ENCODE measurements at regions not wholly inside any gene's neighbourhood (a gene's known extent, or its start where the extent isn't known, plus 50 kb on each side); places are given as distances from the start of the nearest gene placed in this dataset.

DNA sequence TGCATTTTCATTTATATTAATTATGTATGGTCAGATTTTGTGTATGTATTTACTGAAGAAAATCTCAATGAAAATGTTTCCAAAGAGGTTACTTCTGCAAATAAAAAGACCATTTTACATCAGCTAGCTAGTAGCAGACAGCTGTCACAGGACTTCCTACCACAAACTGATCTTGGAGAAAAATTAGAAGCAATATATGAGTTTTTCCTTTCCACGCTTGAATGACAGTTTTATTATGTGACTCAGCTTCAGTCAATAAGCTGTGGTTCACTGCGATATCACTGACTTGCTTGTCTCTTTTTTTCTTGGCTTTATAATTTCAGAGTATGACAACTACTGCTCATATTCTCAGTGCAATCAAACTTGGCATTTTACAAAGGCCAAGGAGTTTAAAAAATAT, 787.4 kb upstream of the GALNTL6 start (continued):
- TF ChIP-seq ZBTB21 (CRISPR knock-in tag; IDR thresholded peaks at IDR 0.05; ENCODE audit: borderline replicate concordance) (no peak), ETV6 (CRISPR knock-in tag; IDR thresholded peaks at IDR 0.05) (no peak), ZNF219 (CRISPR knock-in tag; IDR thresholded peaks at IDR 0.05; ENCODE audit: borderline replicate concordance) (no peak), TEAD1 (CRISPR knock-in tag; IDR thresholded peaks at IDR 0.05) (no peak), ELF4 (CRISPR knock-in tag; IDR thresholded peaks at IDR 0.05; ENCODE audit: low read depth) (no peak), FOXP1 (CRISPR knock-in tag; IDR thresholded peaks at IDR 0.05; ENCODE audit: borderline replicate concordance) (no peak)
- TF ChIP-seq, protein P1, sequence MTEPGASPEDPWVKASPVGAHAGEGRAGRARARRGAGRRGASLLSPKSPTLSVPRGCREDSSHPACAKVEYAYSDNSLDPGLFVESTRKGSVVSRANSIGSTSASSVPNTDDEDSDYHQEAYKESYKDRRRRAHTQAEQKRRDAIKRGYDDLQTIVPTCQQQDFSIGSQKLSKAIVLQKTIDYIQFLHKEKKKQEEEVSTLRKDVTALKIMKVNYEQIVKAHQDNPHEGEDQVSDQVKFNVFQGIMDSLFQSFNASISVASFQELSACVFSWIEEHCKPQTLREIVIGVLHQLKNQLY (CRISPR knock-in tag; IDR thresholded peaks at IDR 0.05): no peak
- TF ChIP-seq, protein P2, sequence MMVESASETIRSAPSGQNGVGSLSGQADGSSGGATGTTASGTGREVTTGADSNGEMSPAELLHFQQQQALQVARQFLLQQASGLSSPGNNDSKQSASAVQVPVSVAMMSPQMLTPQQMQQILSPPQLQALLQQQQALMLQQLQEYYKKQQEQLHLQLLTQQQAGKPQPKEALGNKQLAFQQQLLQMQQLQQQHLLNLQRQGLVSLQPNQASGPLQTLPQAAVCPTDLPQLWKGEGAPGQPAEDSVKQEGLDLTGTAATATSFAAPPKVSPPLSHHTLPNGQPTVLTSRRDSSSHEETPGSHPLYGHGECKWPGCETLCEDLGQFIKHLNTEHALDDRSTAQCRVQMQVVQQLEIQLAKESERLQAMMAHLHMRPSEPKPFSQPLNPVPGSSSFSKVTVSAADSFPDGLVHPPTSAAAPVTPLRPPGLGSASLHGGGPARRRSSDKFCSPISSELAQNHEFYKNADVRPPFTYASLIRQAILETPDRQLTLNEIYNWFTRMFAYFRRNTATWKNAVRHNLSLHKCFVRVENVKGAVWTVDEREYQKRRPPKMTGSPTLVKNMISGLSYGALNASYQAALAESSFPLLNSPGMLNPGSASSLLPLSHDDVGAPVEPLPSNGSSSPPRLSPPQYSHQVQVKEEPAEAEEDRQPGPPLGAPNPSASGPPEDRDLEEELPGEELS (CRISPR knock-in tag; IDR thresholded peaks at IDR 0.05): no peak
- TF ChIP-seq, protein P3, sequence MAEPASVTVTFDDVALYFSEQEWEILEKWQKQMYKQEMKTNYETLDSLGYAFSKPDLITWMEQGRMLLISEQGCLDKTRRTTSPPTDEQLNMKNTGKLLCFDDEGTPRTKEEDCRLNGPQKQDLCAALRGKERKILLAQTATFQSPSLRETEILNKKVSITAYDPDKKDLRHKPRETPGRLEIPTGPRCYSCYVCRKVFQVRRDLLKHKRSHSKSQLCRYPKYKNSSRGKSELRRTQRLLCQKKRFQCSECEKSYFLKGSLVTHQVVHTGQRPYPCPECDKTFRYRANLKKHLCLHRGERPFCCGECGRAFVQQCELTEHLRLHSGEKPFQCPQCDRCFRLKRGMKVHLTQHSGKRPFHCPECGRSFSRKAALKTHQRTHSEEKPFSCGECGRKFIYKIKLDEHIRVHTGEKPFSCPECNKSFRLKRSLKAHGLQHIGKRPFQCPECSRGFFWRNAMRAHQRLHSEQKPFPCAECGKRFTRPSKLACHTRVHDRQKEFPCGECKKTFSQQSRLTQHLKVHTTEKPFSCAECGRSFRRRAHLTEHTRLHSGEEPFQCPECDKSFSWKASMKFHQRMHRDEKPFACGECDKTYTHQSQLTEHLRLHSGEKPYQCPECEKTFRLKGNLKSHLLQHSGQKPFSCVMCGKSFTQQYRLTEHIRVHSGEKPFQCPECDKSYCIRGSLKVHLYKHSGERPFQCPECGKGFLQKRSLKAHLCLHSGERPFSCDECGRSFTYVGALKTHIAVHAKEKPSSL (CRISPR knock-in tag; conservative IDR thresholded peaks at IDR 0.05): no peak

DNA sequence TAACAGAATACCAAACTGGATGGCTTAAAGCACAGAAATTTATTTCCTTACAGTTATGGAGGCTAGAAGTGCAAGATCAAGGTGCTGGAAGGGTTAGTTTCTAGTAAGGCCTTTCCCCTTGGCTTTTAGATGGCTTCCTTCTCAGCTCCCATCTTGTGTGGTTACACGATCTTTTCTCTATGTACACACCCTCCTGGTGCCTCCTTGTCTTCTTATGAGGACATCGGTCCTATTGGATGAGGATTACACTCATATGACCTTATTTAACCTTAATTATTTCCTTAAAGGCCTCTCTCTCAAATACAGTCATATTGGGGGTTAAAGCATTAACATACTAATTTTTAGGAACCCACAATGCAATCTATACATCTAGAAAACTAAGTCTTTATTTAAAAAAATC, 787.9 kb upstream of the GALNTL6 start:
- no peak for ATAC-seq
- CTCF ChIA-PET: interaction anchor here (1.3 to 2.1 kb wide), 2 partner anchors 9 to 34 kb away, joined by 4 to 6 read pairs; no protein-coding TSS in a partner anchor
- Mint-ChIP-seq H3K9me3 (peaks cover 15% of the 10 kb centered on the region), H3K27ac (0 out of 2 replicates have a peak overlapping the region, but pooled peaks have one; percentile 41), H3K4me3 (no peak overlapping the region), H3K36me3 (peaks cover 15% of the 10 kb centered on the region), H3K27me3 (ENCODE audit: low read depth) (no peaks in the 10 kb centered on the region), H3K4me1 (peaks cover 57% of the 10 kb centered on the region)
- POLR2A ChIA-PET: no interaction called here
- no peak for DNase-seq (ENCODE audit: low spot score)
- no peak for TF ChIP-seq FOXK1 (CRISPR knock-in tag; IDR thresholded peaks at IDR 0.05)
- TF ChIP-seq, protein P4, sequence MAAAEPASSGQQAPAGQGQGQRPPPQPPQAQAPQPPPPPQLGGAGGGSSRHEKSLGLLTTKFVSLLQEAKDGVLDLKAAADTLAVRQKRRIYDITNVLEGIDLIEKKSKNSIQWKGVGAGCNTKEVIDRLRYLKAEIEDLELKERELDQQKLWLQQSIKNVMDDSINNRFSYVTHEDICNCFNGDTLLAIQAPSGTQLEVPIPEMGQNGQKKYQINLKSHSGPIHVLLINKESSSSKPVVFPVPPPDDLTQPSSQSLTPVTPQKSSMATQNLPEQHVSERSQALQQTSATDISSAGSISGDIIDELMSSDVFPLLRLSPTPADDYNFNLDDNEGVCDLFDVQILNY (CRISPR knock-in tag; IDR thresholded peaks at IDR 0.05): no peak
- TF ChIP-seq, protein P5, sequence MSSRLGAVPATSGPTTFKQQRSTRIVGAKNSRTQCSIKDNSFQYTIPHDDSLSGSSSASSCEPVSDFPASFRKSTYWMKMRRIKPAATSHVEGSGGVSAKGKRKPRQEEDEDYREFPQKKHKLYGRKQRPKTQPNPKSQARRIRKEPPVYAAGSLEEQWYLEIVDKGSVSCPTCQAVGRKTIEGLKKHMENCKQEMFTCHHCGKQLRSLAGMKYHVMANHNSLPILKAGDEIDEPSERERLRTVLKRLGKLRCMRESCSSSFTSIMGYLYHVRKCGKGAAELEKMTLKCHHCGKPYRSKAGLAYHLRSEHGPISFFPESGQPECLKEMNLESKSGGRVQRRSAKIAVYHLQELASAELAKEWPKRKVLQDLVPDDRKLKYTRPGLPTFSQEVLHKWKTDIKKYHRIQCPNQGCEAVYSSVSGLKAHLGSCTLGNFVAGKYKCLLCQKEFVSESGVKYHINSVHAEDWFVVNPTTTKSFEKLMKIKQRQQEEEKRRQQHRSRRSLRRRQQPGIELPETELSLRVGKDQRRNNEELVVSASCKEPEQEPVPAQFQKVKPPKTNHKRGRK (CRISPR knock-in tag; IDR thresholded peaks at IDR 0.05; ENCODE audit: borderline replicate concordance): no peak
- TF ChIP-seq, protein P6, sequence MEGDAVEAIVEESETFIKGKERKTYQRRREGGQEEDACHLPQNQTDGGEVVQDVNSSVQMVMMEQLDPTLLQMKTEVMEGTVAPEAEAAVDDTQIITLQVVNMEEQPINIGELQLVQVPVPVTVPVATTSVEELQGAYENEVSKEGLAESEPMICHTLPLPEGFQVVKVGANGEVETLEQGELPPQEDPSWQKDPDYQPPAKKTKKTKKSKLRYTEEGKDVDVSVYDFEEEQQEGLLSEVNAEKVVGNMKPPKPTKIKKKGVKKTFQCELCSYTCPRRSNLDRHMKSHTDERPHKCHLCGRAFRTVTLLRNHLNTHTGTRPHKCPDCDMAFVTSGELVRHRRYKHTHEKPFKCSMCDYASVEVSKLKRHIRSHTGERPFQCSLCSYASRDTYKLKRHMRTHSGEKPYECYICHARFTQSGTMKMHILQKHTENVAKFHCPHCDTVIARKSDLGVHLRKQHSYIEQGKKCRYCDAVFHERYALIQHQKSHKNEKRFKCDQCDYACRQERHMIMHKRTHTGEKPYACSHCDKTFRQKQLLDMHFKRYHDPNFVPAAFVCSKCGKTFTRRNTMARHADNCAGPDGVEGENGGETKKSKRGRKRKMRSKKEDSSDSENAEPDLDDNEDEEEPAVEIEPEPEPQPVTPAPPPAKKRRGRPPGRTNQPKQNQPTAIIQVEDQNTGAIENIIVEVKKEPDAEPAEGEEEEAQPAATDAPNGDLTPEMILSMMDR (IDR thresholded peaks at IDR 0.05): no peak
- TF ChIP-seq, protein P7, sequence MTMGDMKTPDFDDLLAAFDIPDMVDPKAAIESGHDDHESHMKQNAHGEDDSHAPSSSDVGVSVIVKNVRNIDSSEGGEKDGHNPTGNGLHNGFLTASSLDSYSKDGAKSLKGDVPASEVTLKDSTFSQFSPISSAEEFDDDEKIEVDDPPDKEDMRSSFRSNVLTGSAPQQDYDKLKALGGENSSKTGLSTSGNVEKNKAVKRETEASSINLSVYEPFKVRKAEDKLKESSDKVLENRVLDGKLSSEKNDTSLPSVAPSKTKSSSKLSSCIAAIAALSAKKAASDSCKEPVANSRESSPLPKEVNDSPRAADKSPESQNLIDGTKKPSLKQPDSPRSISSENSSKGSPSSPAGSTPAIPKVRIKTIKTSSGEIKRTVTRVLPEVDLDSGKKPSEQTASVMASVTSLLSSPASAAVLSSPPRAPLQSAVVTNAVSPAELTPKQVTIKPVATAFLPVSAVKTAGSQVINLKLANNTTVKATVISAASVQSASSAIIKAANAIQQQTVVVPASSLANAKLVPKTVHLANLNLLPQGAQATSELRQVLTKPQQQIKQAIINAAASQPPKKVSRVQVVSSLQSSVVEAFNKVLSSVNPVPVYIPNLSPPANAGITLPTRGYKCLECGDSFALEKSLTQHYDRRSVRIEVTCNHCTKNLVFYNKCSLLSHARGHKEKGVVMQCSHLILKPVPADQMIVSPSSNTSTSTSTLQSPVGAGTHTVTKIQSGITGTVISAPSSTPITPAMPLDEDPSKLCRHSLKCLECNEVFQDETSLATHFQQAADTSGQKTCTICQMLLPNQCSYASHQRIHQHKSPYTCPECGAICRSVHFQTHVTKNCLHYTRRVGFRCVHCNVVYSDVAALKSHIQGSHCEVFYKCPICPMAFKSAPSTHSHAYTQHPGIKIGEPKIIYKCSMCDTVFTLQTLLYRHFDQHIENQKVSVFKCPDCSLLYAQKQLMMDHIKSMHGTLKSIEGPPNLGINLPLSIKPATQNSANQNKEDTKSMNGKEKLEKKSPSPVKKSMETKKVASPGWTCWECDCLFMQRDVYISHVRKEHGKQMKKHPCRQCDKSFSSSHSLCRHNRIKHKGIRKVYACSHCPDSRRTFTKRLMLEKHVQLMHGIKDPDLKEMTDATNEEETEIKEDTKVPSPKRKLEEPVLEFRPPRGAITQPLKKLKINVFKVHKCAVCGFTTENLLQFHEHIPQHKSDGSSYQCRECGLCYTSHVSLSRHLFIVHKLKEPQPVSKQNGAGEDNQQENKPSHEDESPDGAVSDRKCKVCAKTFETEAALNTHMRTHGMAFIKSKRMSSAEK (CRISPR knock-in tag; IDR thresholded peaks at IDR 0.05; ENCODE audit: borderline replicate concordance): no peak
- no peak for TF ChIP-seq FOXJ3 (CRISPR knock-in tag; IDR thresholded peaks at IDR 0.05; ENCODE audit: borderline replicate concordance)
- no peak for TF ChIP-seq SMAD4 (CRISPR knock-in tag; IDR thresholded peaks at IDR 0.05)
- TF ChIP-seq ZNF396 (CRISPR knock-in tag; IDR thresholded peaks at IDR 0.05; ENCODE audit: borderline replicate concordance): no peak
- TF ChIP-seq CREM (CRISPR knock-in tag; IDR thresholded peaks at IDR 0.05): no peak
- no peak for TF ChIP-seq MYBL2 (CRISPR knock-in tag; IDR thresholded peaks at IDR 0.05)
- TF ChIP-seq ZNF263 (CRISPR knock-in tag; IDR thresholded peaks at IDR 0.05; ENCODE audit: low read depth): no peak
